H9 (cell line): ENCODE measurements at regions not wholly inside any gene's neighbourhood (a gene's known extent, or its start where the extent isn't known, plus 50 kb on each side); places are given as distances from the start of the nearest gene placed in this dataset.

Source experiments
- DNase-seq: peaks from one replicate; pipeline ENCODE4 v3.0.0-alpha.2; 2017
- H2AFZ ChIP-seq: one replicate; pipeline ENCODE4 v1.6.1; 2013; ENCODE audit warnings: mild to moderate bottlenecking, low read length, control low read depth, moderate library complexity
- H2AK5ac ChIP-seq: 2 replicates; pipeline ENCODE4 v1.6.1; 2013; ENCODE audit warnings: low read length, control low read depth, mixed read lengths; ENCODE audit not compliant: insufficient read length
- H2BK120ac ChIP-seq: one replicate; pipeline ENCODE4 v1.6.1; 2013; ENCODE audit warnings: low read depth, mild to moderate bottlenecking, low read length, control low read depth, inconsistent platforms; ENCODE audit not compliant: poor library complexity, severe bottlenecking
- H2BK12ac ChIP-seq: 2 replicates; pipeline ENCODE4 v1.6.1; 2013; ENCODE audit warnings: low read length, control low read depth, mixed read lengths, low read depth; ENCODE audit not compliant: insufficient read length
- H2BK15ac ChIP-seq: 2 replicates; pipeline ENCODE4 v1.6.1; 2013; ENCODE audit warnings: low read depth, low read length, control low read depth
- H2BK20ac ChIP-seq: one replicate; pipeline ENCODE4 v1.6.1; 2013; ENCODE audit warnings: low read depth, mild to moderate bottlenecking, low read length, control low read depth, inconsistent platforms; ENCODE audit not compliant: poor library complexity, severe bottlenecking
- H2BK5ac ChIP-seq: 2 replicates; pipeline ENCODE4 v1.6.1; 2013; ENCODE audit warnings: low read length, control low read depth, mixed read lengths; ENCODE audit not compliant: insufficient read length
- H3K14ac ChIP-seq: 2 replicates; pipeline ENCODE4 v1.6.1; 2013; ENCODE audit warnings: low read length, control low read depth; ENCODE audit not compliant: insufficient read depth
- H3K18ac ChIP-seq: 2 replicates; pipeline ENCODE4 v1.6.1; 2013; ENCODE audit warnings: low read depth, mild to moderate bottlenecking, mixed read lengths, low read length, control low read depth; ENCODE audit not compliant: insufficient read length
- H3K23ac ChIP-seq: 2 replicates; pipeline ENCODE4 v1.6.1; 2013; ENCODE audit warnings: low read length, control low read depth, mixed read lengths, low read depth; ENCODE audit not compliant: insufficient read length
- H3K23me2 ChIP-seq: 2 replicates; pipeline ENCODE4 v1.6.1; 2013; ENCODE audit warnings: low read depth, mild to moderate bottlenecking, mixed read lengths, low read length, control low read depth; ENCODE audit not compliant: insufficient read length, poor library complexity, severe bottlenecking
- H3K27ac ChIP-seq: 2 replicates; pipeline ENCODE4 v1.5.1; 2013; ENCODE audit warnings: low read length, control low read depth, mixed read lengths, low read depth; ENCODE audit not compliant: insufficient read length
- H3K27me3 ChIP-seq: 2 replicates; pipeline ENCODE4 v1.6.1; 2013; ENCODE audit warnings: low read length, control low read depth, inconsistent platforms; ENCODE audit not compliant: insufficient read depth
- H3K4ac ChIP-seq: 2 replicates; pipeline ENCODE4 v1.6.1; 2013; ENCODE audit warnings: low read depth, mild to moderate bottlenecking, control low read depth, inconsistent platforms, low read length, moderate library complexity
- H3K4me1 ChIP-seq: 2 replicates; pipeline ENCODE4 v1.6.1; 2013; ENCODE audit warnings: low read length, control low read depth, inconsistent platforms; ENCODE audit not compliant: insufficient read depth
- H3K4me2 ChIP-seq: 2 replicates; pipeline ENCODE4 v1.6.1; 2013; ENCODE audit warnings: low read length, control low read depth, mixed read lengths; ENCODE audit not compliant: insufficient read length, insufficient read depth
- H3K56ac ChIP-seq: 2 replicates; pipeline ENCODE4 v1.6.1; 2013; ENCODE audit warnings: low read depth, mild to moderate bottlenecking, mixed read lengths, low read length, control low read depth; ENCODE audit not compliant: insufficient read length
- H3K79me1 ChIP-seq: 2 replicates; pipeline ENCODE4 v1.6.1; 2013; ENCODE audit warnings: low read depth, mild to moderate bottlenecking, moderate library complexity, low read length, control low read depth, inconsistent platforms; ENCODE audit not compliant: insufficient read depth, poor library complexity, severe bottlenecking
- H3K79me2 ChIP-seq: 2 replicates; pipeline ENCODE4 v1.6.1; 2013; ENCODE audit warnings: low read length, control low read depth, inconsistent platforms; ENCODE audit not compliant: insufficient read depth
- H3K9ac ChIP-seq: 2 replicates; pipeline ENCODE4 v1.6.1; 2013; ENCODE audit warnings: low read length, control low read depth, mixed read lengths; ENCODE audit not compliant: insufficient read length; ENCODE audit errors: extremely low read depth
- H3K9me3 ChIP-seq: one replicate; pipeline ENCODE4 v1.6.1; 2013; ENCODE audit warnings: low read depth, low read length, inconsistent platforms; ENCODE audit not compliant: control insufficient read depth
- H3T11ph ChIP-seq: one replicate; pipeline ENCODE4 v1.6.1; 2013; ENCODE audit warnings: mild to moderate bottlenecking, low read length, control low read depth, inconsistent platforms
- H4K20me1 ChIP-seq: one replicate; pipeline ENCODE4 v1.6.1; 2013; ENCODE audit not compliant: control insufficient read depth, insufficient read length, insufficient read depth
- H4K5ac ChIP-seq: 2 replicates; pipeline ENCODE4 v1.6.1; 2013; ENCODE audit warnings: low read depth, mild to moderate bottlenecking, mixed read lengths, low read length, control low read depth; ENCODE audit not compliant: insufficient read length
- H4K8ac ChIP-seq: replicated peaks from 2 replicates; pipeline ENCODE4 v1.6.1; 2013; ENCODE audit warnings: low read length, control low read depth, mixed read lengths, low read depth; ENCODE audit not compliant: insufficient read length
- H4K91ac ChIP-seq: 2 replicates; pipeline ENCODE4 v1.6.1; 2013; ENCODE audit warnings: low read depth, mild to moderate bottlenecking, moderate library complexity, mixed read lengths, low read length, control low read depth; ENCODE audit not compliant: insufficient read length
- H3K27ac Mint-ChIP-seq, 3 experiments: 2 replicates in 2 of 3; 3 replicates in 1 of 3; pipeline ENCODE4 v1.8.0; 2020 to 2021; ENCODE audit warnings: mixed read lengths in 3 of 3, mild to moderate bottlenecking in 1 of 3, moderate library complexity in 1 of 3
- H3K27me3 Mint-ChIP-seq: 2 replicates; pipeline ENCODE4 v1.8.0; 2021; ENCODE audit warnings: low read depth, mild to moderate bottlenecking, moderate library complexity, mixed read lengths
- H3K36me3 Mint-ChIP-seq, 3 experiments: 2 replicates in 2 of 3; 3 replicates in 1 of 3; pipeline ENCODE4 v1.8.0; 2020 to 2021; ENCODE audit warnings: low read depth in 3 of 3, mixed read lengths in 3 of 3; ENCODE audit not compliant: insufficient read depth in 1 of 3
- H3K4me1 Mint-ChIP-seq, 2 experiments: 2 replicates each; pipeline ENCODE4 v1.8.0; 2020; ENCODE audit warnings: mixed read lengths in 2 of 2
- H3K4me3 Mint-ChIP-seq, 2 experiments: 2 replicates in 1 of 2; 3 replicates in 1 of 2; pipeline ENCODE4 v1.8.0; 2020 to 2021; ENCODE audit warnings: mild to moderate bottlenecking in 2 of 2, mixed read lengths in 2 of 2, moderate library complexity in 1 of 2
- H3K9me3 Mint-ChIP-seq, 2 experiments: 2 replicates in 1 of 2; 3 replicates in 1 of 2; pipeline ENCODE4 v1.8.0; 2020; ENCODE audit warnings: mild to moderate bottlenecking in 2 of 2, mixed read lengths in 2 of 2, moderate library complexity in 1 of 2
- CTCF ChIP-seq: fragments of 200-600 bp; sonication (generic); conservative IDR thresholded peaks from 3 replicates; pipeline ENCODE4 v1.8.0; 2021; ENCODE audit warnings: antibody characterized with exemption, mild to moderate bottlenecking
- WGBS: extraction: QIAGEN DNeasy Blood & Tissue Kit; methylation state at CpG from one replicate; pipeline ENCODE4 v1.1.7; 2013; ENCODE audit warnings: missing lambda C conversion rate, low lambda C conversion rate, mixed read lengths; ENCODE audit not compliant: insufficient read length; ENCODE audit errors: extremely low coverage; 5-methylcytosine and 5-hydroxymethylcytosine counted together

DNA sequence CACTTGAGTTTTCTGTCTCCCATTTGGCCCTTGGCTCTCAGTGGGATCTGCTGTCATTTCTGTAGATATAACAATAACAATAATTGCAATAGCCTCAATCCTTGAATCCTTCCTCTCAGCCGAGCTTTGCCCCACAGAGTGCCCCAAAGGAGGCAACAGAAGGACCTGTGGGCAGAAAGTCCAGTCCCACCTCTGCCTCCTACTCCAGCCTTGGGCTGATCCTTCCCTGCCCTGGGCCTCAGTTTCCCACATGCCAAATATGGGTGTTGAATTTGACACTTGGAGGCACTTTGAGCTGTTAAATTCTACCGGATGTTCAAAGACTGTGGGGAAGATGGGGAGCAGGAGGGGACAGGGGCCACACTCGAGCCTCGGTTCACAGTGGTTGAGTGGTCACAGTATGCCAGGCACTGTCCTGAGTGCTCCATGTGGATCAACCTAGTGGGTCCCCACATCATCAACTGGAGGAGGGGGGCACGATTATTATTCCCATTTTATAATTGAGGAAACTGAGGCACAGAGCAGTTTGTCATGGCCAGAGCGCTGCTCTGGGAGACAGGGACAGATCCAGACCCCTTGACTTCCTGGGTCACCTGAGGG lies 307.1 kb downstream of the MATN1 start:
- Histone ChIP-seq H2AK5ac (no peak overlapping the region), H2BK20ac (no peak overlapping the region), H3K4me2 (no peak overlapping the region), H2BK120ac (no peak overlapping the region), H3K27me3 (no peaks in the 10 kb centered on the region), H2BK12ac (no peak overlapping the region), H3K79me1 (no peaks in the 10 kb centered on the region), H2BK5ac (no peak overlapping the region), H3K14ac (no peak overlapping the region), H2AFZ (no peak overlapping the region), H3K4ac (no peak overlapping the region), H3K27ac (no peak overlapping the region), H3K4me1 (no peaks in the 10 kb centered on the region), H4K5ac (no peak overlapping the region), H3K9me3 (no peaks in the 10 kb centered on the region), H2BK15ac (no peak overlapping the region), H4K91ac (no peak overlapping the region), H4K8ac (no peak overlapping the region), H4K20me1 (no peaks in the 10 kb centered on the region), H3K79me2 (no peaks in the 10 kb centered on the region), H3K56ac (no peak overlapping the region), H3K23ac (no peak overlapping the region), H3K18ac (no peak overlapping the region), H3K9ac (no peak overlapping the region), H3K23me2 (no peaks in the 10 kb centered on the region), H3T11ph (no peak overlapping the region)
- Mint-ChIP-seq H3K4me3 (no peak overlapping the region), H3K36me3 (no peaks in the 10 kb centered on the region; a peak in 1 of 7 replicates), H3K27me3 (peaks cover 1% of the 10 kb centered on the region), H3K4me1 (0 out of 4 replicates have a peak, but pooled peaks cover 0 to 3% of the 10 kb centered on the region in 2 experiments), H3K9me3 (no peaks in the 10 kb centered on the region), H3K27ac (no peak overlapping the region)
- no peak for DNase-seq
- WGBS = no CpG with 5 or more reads among the region's 6 CpGs
- no peak for TF ChIP-seq CTCF
